Inflammatory macrophage (primary cell): ENCODE measurements at regions not wholly inside any gene's neighbourhood (a gene's known extent, or its start where the extent isn't known, plus 50 kb on each side); places are given as distances from the start of the nearest gene placed in this dataset.

Experiments
- DNase-seq, 2 donors: peaks; one replicate each; pipeline ENCODE4 v3.0.0-alpha.2; 2020 to 2022

DNA sequence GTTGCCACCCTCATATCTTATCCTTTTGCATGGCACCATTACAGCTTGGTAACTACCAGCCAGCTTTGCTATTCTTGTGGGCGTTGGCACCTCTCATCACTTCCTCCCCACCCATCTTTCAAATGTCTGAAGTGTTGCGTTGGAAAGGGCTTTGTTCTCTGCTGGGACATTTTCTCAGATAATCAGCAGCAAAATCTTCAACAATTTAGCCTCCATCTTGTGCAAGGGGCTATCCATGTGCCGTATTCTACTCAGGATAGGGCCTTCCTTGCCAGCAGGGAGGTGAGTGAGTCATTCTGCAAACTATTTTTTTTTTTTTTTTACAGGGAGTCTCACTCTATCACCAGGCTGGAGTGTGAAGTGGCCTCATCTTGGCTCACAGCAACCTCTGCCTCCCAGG is 62.1 kb upstream of the NUDT12 start:
- DNase-seq: no peak

GRCh38 chr5:103624035-103624480 is 61.5 kb upstream of the NUDT12 start:
- no peak for DNase-seq

DNA sequence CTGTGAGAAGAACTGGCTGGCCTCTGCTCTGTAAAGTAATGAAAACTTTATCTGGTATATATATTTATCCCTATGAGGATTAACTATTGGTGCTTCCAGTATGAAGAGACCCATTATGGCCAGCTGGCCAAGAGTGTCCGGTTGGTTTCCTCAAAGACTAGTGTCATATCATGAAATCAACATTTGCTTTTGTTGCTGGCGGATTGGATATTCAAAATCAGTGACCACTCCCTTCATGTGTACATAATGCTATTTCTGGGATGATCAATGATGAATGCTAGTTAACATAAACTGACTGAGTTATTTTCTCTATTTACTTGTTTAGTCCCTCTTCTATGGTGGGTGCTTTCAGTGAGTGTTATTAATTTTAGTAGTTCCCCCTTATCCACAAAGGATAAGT is 60.8 kb upstream of the NUDT12 start:
- DNase-seq: no peak

DNA sequence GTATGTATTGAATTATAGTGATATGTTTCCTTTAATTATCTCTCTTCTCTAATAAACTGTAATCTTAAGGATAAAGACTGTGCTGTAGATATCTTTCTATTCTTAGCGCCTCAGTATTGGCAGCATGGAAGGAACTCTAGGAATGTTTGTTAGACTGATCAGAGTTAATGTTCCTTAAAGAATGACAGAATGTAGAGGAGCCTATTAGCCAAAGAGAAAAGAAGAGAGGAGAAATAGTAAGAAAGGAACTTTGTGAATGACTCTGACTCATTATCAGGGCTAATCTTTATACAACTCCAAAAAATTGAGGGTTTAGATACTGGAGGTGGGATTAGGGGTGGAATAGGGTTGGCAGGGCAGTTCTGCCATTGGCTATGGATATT is 59.0 kb upstream of the NUDT12 start:
- DNase-seq: no peak

GRCh38 chr5:103620851-103621547 is 58.4 kb upstream of the NUDT12 start:
- no peak for DNase-seq

- no peak for DNase-seq
Measured at GRCh38 chr5:103617913-103618312, 55.3 kb upstream of the NUDT12 start.

DNA sequence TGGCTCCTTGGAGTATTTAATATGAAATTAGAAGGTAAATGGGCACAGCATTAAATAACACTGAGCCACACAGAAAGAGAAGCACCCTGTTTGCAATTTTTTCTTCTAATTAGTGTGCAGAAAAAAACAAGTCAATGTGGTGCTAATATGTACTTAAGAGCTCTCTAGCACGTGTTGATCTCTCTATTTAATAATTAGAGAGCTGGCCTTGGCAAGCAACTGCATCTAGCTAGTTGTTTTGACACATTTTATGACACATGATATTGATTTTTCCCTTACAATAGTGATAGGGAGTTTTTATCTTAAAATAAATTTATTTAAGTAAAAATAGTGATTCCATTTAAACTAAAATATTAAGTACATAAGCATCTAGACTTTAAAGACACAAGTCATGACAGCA is 54.5 kb upstream of the NUDT12 start:
- DNase-seq: no peak

GRCh38 chr5:103612545-103612944 is 50.0 kb upstream of the NUDT12 start:
- DNase-seq: no peak
